ENCODE measurements at regions not wholly inside any gene's neighbourhood (a gene's known extent, or its start where the extent isn't known, plus 50 kb on each side); places are given as distances from the start of the nearest gene placed in this dataset.

- Histone ChIP-seq H4K91ac (ENCODE audit: insufficient read length, low read depth, low read length) (no peak overlapping the region), H3K9ac (ENCODE audit: extremely low read depth, insufficient read length, low read length) (no peak overlapping the region), H3T11ph (ENCODE audit: low read length) (no peak overlapping the region), H3K4me2 (ENCODE audit: insufficient read depth, insufficient read length, low read length) (no peak overlapping the region), H3K27ac (ENCODE audit: insufficient read length, low read depth, low read length) (no peak overlapping the region), H2BK15ac (ENCODE audit: low read depth, low read length) (no peak overlapping the region), H3K23ac (ENCODE audit: insufficient read length, low read depth, low read length) (no peak overlapping the region), H4K8ac (replicated peaks; ENCODE audit: insufficient read length, low read depth, low read length) (no peak overlapping the region), H3K27me3 (ENCODE audit: insufficient read depth, low read length) (no peaks in the 10 kb centered on the region), H3K9me3 (ENCODE audit: control insufficient read depth, low read depth, low read length) (no peaks in the 10 kb centered on the region), H2BK12ac (ENCODE audit: insufficient read length, low read depth, low read length) (no peak overlapping the region), H2BK20ac (ENCODE audit: low read depth, low read length, poor library complexity, severe bottlenecking) (no peak overlapping the region), H2BK5ac (ENCODE audit: insufficient read length, low read length) (no peak overlapping the region), H3K14ac (ENCODE audit: insufficient read depth, low read length) (no peak overlapping the region), H2AFZ (ENCODE audit: low read length) (no peak overlapping the region), H3K79me2 (ENCODE audit: insufficient read depth, low read length) (no peaks in the 10 kb centered on the region), H3K4ac (ENCODE audit: low read depth, low read length) (no peak overlapping the region), H3K4me1 (ENCODE audit: insufficient read depth, low read length) (no peaks in the 10 kb centered on the region), H4K20me1 (ENCODE audit: control insufficient read depth, insufficient read depth, insufficient read length) (no peaks in the 10 kb centered on the region), H3K79me1 (ENCODE audit: insufficient read depth, low read depth, low read length, poor library complexity, severe bottlenecking) (no peaks in the 10 kb centered on the region), H4K5ac (ENCODE audit: insufficient read length, low read depth, low read length) (no peak overlapping the region), H3K18ac (ENCODE audit: insufficient read length, low read depth, low read length) (no peak overlapping the region), H3K23me2 (ENCODE audit: insufficient read length, low read depth, low read length, poor library complexity, severe bottlenecking) (no peaks in the 10 kb centered on the region), H3K56ac (ENCODE audit: insufficient read length, low read depth, low read length) (no peak overlapping the region), H2AK5ac (ENCODE audit: insufficient read length, low read length) (no peak overlapping the region), H2BK120ac (ENCODE audit: low read depth, low read length, poor library complexity, severe bottlenecking) (no peak overlapping the region)
- TF ChIP-seq CTCF (conservative IDR thresholded peaks at IDR 0.05) = no peak
- H3K4me3 Mint-ChIP-seq = no peak overlapping the region
- no peak for DNase-seq
- no peaks in the 10 kb centered on the region for H3K4me1 Mint-ChIP-seq
- no peak overlapping the region for H3K27ac Mint-ChIP-seq
- peaks cover 0 to 14% (median 3%) of the 10 kb centered on the region in 3 experiments; a peak in 3 of 7 replicates for H3K36me3 Mint-ChIP-seq (ENCODE audit: insufficient read depth in 1 of 3, low read depth in 3 of 3)
- peaks cover 14 to 18% of the 10 kb centered on the region in 2 experiments for H3K9me3 Mint-ChIP-seq
- H3K27me3 Mint-ChIP-seq (ENCODE audit: low read depth) = no peaks in the 10 kb centered on the region; the same call in 1 of the 2 replicates
Observed at GRCh38 chr6:8973395-8973794, 538.0 kb upstream of the SLC35B3 start.

Measured in H9 (cell line).